H1 (cell line): ENCODE measurements at regions not wholly inside any gene's neighbourhood (a gene's known extent, or its start where the extent isn't known, plus 50 kb on each side); places are given as distances from the start of the nearest gene placed in this dataset.

ENCODE experiments used
- BRCA1 ChIP-seq: IDR thresholded peaks from 2 replicates; pipeline ENCODE4 v1.6.1; 2012; ENCODE audit warnings: low read depth, low read length, improper control_type of control experiment
- RFX5 ChIP-seq: IDR thresholded peaks from 2 replicates; pipeline ENCODE4 v1.6.1; 2011; ENCODE audit warnings: low read depth, low read length, improper control_type of control experiment, borderline replicate concordance
- TF ChIP-seq, protein P1 (sequence below), 3 experiments: IDR thresholded peaks; 1 replicate in 2 of 3; 2 replicates in 1 of 3; pipeline versions ENCODE4 v1.5.1 to v1.6.1; 2011; ENCODE audit warnings: low read length in 3 of 3, mild to moderate bottlenecking in 3 of 3, inconsistent platforms in 2 of 3, low read depth in 1 of 3, moderate library complexity in 1 of 3; ENCODE audit not compliant: insufficient read depth in 1 of 3; ENCODE audit errors: control extremely low read depth in 1 of 3

DNA sequence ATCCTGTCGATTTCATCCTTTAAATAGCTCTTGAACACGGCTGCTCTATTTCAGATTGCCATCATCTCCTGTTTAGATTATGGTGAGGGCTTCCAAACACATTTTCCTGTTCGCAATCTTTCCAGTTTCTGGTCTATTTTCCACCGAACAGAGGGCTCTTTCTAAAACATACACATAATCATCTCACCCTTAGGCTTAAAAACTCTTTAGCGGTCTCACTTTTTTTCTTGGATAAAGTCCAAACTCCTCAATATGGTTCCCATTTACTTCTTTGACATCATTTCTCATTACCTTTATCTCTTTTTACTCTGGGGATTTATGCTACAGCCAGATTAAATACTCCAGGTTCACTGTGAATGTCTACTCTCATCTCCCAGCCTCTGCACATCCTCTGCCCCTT lies 103.4 kb upstream of the STMND1 start:
- TF ChIP-seq RFX5 (no peak), BRCA1 (no peak)
- TF ChIP-seq, protein P1, sequence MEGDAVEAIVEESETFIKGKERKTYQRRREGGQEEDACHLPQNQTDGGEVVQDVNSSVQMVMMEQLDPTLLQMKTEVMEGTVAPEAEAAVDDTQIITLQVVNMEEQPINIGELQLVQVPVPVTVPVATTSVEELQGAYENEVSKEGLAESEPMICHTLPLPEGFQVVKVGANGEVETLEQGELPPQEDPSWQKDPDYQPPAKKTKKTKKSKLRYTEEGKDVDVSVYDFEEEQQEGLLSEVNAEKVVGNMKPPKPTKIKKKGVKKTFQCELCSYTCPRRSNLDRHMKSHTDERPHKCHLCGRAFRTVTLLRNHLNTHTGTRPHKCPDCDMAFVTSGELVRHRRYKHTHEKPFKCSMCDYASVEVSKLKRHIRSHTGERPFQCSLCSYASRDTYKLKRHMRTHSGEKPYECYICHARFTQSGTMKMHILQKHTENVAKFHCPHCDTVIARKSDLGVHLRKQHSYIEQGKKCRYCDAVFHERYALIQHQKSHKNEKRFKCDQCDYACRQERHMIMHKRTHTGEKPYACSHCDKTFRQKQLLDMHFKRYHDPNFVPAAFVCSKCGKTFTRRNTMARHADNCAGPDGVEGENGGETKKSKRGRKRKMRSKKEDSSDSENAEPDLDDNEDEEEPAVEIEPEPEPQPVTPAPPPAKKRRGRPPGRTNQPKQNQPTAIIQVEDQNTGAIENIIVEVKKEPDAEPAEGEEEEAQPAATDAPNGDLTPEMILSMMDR (IDR thresholded peaks at IDR 0.05; ENCODE audit: control extremely low read depth in 1 of 3, insufficient read depth in 1 of 3, low read depth in 1 of 3, low read length in 3 of 3) = no peak
